AG20443 (cell line): ENCODE measurements at regions not wholly inside any gene's neighbourhood (a gene's known extent, or its start where the extent isn't known, plus 50 kb on each side); places are given as distances from the start of the nearest gene placed in this dataset.

Experiments
- DNase-seq: peaks from one replicate; pipeline ENCODE4 v3.0.0; 2012; ENCODE audit warnings: low spot score, mixed read lengths

DNA sequence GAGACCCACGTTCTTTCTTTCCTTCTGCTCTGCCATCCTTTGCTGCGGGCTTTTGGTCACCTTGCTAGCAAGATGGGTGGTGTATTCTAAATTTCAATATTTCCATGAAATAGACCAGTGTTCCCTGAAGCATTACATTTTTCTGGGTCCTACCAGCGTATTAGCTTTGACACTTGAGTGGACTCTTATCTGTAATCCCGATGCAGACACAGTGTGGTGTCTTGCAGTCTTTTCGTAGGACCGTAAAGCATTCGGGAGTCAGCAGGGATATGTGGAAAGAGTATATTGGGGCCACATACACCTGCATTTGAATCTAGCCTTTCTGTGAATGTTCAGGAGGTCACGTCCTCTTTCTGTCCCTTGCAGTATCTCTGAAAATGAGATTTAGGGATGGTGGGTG, 124.7 kb upstream of the CPEB4 start:
- DNase-seq, result no peak

DNA sequence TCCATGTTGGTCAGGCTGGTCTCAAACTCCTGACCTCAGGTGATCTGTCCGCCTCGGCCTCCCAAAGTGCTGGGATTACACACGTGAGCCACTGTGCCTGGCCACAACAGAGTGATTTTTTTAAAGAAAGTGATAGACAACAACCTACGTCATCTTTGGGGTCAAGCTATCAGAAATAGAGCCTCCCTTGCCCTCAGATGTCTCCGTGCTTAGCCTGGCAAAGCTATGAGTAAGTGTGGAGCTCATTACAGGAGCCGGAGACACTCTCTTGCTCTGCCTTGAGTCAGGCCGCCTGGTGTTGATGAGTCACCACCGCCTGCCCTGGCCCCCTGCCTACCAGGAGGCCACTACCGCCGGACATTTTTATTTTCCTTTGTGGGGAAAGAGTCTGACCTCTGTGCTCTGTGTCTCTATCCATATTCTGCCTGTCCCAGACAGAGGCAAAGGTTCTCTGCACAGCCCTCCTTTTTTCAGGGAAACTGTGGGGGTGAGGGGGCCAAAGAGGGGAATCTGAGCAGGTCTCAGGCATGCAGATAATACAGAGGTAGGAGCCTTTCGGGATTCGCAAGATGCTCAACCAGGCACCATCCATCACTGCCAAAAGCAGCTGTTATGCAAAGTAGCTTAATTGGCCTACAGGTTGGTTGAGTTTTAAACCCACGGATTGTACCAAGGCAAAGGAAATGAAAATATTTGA, 123.7 kb upstream of the CPEB4 start:
- DNase-seq, result peak; percentile 98

DNA sequence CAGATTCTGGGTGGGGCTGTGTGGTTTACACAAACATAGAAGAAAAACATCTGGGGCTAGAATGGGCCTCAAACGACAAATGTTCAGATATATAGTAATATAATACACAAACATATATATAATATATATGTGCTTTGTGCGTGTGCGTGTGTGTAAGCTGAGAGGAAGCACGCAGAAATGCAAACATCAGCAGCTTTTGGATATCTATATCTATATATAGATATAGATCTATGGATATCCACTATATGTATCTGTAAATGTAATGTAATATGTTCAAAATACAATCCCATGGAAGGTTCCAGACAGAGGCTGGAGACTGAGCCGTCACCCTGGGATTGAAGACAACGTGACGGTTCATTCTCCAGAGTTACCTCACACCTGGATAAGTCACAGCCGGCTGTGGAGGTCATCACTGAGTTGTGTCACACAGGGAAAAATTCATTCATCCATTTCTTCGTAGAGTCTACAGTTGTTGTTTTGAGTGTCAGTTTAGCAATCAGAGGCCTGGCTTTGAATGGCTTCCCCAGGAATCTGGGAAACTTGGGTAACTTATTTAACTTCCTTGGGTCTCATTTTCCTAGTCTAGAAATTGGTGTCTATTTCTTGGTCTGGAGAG, 123.0 kb upstream of the CPEB4 start:
- no peak for DNase-seq

DNA sequence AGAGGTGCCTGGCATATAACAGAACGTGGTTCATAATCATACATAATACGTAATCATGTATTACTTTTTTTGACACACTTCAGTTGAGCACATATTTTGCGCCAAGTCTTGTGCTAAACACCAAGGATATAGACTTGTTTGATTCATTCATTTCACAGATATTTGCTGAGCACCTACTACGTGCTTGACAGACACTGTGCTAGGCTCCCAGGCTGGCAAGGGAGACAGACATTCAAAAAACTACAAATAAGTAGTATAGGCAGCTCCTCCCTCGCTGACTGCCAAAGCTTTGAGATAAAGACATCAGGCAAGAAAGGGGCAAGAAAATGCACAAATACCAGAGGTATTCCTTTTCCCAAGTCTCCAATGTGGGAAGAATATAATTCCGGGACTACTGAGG, 122.5 kb upstream of the CPEB4 start:
- no peak for DNase-seq

DNA sequence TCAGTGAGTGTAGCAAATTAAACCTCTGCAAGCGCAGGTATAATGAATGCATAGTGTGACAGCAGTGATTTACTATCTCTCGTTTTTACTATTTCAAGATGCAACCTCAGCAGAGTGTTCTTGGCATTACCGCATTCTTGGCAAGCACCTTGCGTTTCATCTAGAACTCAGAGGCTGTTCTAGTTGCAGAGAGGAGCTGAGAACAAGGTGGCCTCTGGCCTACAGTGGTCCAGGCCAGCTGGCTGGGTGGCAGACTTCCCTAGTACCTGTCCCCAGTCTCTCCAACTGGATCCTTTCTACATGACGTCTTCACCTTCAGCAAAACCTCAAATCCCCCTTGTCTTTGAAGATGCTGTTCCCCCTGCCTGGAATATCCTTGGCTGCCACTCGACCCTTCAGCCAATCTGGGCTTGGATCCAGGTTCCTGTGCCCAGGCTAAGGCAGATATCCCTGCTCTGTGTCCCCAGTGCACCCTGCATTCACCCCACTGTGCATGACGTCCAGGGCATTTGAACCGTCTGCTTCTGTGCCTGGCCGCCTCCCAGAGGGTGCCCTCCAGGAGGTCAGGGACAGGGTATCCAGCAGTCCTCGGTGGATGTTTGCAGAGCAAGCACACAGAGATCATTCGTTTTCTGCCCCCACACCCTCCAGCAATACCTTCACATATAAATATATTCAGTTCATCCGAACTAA, 120.4 kb upstream of the CPEB4 start:
- no peak for DNase-seq

DNA sequence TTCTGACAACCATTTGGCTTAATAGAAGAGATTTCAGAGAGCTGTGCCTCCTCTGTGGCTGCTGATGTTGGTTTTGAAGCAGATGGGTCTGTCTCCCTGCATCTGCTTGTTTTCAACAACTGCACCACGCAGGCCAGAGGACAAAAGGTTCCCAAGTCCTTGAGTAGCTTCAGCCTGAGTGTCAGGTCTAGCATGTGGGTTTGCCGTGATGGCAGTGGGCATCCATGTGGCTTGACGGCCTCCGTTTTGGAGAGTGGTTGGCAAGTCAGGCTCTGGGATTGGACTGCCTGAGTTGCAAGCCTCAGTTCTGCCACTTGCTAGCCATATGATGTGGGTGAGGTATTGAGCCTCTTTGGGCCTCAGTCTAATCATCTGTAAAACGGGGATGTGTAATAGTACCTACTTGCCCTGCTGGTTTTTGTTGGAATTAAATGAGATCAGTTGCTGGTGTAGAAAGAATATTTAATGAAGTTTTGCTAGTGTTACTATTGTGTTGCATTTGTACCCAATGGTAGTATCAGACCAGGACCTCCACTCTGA, 119.8 kb upstream of the CPEB4 start:
- DNase-seq, result no peak

DNA sequence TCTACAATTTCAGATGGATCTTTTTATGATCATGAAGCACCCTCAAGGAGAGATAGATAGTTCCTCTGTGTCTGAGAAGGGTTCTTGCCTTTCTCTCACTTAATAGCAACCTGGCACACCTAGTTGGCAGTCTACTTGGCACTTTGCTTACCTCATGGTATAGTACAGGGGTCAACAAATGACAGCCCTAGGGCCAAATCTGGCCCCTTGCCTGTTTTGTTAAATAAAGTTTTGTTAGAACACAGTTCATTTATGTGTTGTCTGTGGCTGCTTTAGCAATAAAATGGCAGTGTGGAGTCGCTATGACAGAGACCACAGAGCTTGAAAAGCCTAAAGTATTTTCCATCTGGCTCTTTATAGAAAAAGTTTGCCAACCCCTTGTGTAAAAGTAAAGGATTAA, 119.3 kb upstream of the CPEB4 start:
- DNase-seq, result no peak

DNA sequence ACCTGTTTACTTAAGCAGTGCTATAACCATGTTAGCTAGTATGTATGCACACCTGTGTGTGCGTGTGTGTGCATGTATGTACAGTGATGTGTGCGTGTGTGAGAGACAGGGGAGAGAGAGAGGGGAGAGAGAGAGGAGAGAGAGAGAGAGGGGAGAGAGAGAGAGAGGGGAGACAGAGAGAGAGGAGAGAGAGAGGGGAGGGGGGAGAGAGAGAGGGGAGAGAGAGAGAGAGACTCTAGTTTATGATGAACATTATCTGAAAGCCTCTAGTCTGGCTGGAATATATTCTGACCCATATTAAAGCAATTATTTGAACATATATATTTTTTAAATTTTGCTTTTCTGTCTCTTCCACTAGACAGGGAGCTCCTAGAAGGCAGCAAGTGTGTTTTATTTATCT, 117.5 kb upstream of the CPEB4 start:
- DNase-seq, result no peak

DNA sequence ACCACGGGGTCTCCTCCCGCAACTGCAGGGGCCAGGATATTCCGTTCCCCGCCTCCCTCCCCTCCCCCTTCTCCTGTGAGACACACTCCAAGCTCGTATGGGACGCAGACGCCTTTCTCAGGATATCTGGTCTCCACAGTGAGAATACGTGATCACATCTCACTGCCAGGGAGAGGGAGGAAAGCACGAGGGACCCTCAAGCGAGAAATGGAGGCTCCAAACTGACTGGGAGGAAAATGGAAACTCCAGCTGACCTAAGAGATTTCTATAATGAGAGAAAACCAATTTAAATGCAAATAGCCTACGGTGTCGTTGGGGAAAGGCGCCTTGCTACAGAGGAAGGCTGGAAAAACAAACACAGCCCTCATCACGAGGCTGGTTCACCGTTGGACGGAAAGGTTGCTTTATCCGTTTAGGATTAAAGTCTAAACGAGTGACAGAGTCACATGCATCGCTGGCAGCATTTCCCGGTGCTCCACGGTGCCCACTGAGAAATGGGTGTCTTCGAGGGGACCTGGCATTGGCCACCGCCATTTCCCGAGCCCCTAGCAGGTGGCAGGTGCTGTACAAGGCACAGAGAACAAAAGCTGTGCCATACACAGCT, 116.9 kb upstream of the CPEB4 start:
- no peak for DNase-seq

DNA sequence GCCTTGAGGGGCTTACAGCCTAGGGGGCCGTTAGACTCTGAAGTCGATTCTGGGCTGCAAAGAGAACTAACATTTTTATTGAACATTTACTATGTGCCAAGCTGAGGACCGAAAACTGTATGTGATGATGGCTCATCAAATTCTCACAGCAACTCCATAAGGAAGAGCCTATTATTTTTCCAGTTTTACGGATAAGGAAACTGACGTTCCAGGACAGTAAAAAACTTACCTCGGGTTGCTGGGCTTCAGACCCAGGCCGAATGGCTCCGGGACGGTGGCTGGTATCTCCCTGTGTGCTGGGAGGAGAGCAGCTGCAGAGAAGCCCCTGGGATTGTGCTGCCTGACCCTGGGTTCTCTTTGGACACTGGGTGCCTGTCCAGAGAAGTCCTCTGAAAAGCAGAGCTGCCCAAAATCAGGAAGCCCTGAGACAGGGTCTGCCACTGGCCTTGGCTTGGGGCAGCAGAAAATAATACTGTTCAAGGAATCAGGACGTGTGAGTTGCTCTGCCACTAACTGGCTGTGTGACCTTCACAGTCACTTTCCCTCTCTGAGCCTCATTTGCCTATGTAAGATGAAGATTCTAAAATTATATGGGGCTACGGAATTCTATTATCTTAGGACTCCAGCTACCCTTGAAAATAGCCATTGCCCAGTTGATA, 116.3 kb upstream of the CPEB4 start:
- no peak for DNase-seq

DNA sequence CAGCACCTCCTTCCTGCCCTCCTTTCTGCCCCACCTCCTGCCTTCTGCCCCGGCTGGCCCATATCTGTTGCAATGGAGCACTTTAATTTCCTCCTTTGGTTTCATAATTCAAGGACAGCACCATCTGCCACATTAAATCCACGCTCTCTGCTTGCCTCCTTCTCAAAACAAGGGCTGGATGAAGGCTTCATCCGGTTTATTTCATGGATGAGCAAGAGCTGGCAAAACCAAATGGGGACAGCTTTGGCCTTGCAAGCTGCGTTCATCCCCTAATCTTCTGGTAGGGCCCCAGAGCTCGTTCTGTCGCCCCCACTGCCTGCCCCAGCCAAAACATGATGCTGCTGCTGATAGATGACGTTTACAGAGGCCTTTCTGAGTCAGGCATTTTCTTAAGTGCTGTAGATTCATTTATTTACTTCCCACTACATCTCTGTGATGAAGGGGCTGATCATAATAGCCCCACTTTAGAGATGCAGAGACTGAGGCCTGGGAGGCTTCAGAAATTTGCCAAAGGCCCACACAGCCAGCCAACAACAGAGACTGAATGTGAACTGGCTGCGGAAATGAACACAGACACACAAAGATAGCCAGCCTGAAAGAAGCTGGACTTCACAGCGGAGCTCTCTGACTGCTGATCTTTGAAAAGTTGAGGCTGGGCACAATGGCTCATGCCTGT, 115.6 kb upstream of the CPEB4 start:
- DNase-seq, result no peak

DNA sequence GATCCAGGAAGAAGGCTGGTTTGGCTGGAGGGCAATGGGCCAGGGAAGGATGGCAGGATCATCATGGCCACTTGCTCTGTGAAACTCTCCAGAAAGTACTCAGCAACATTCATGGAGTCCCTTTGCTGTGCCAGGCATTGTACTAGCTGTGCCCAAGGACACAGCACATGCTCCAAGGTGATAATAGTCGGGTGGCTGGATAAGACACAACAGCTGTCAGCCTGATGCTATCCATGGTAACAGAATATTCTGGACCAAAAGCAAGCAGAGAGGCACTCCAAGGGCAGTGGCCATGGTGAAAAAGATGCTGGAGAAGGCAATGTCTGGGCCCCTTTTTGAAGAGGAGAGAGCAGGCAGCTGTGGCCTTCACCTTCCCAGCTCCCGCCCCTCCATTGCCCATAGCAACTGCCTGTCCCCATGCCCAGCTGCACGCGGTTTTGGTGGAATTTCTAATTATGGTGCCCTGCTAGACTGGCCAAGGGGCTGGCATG, 113.8 kb upstream of the CPEB4 start:
- DNase-seq, result no peak

DNA sequence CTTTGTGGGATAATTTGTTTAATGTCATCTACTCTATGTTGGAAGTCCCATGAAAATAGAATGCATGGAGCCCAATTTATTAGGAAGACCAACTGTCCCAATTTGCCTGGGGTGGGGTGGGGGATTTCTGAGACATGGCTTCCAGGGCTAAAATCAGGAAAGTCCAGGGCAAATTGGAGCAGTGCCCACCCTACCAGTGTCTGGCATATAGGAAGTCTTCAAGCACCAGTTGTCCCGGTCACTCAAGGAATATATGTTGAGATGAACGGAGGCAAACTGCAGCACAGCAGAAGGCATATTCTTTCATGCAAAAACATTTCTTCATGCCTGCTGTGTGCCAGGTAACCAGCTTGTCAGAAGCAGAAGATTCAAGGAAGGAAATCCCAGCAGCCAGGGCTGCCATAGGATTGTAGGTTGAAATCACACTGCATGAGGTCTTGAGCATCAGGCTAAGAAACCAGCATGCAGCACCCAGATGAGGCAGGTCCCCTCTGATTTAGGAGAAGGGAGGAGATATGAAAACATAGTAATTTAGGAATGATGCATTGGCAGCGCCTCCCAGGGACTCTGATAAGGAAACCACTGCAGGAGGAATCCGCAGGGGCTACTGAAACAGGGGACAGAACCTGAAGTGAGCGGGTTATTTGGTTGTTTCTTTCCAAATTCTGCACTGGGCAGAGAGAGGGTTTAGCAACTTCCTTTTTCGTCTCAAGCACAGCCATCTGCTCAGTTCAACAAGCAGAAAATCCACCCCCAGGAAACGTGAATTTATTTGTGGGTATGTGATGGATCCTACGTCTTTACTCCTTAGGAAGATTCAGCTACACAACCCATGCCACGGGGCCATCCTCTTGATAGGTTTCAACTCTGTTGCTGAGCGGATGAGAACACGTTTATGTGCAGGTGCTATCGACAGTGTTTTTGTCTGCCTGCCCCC, 112.6 kb upstream of the CPEB4 start:
- no peak for DNase-seq

DNA sequence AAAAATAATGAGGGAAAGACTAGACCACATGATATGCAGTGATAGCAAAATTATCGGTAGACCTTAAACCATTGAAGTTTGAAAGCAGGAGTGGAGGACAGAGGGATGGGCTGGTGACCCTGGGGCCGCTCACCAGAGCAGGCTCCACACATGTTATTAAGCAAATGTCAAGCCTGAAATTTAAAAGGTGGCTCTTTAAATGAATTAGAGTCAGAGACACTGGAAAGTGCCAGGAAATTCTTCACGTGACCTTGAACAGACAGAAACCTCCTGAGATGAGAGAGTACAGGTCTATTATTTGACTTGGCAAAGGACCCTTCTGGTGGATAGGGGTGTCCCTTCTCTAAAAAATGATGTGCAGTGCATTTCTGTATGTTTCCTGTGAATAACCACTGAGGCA, 111.0 kb upstream of the CPEB4 start:
- no peak for DNase-seq

DNA sequence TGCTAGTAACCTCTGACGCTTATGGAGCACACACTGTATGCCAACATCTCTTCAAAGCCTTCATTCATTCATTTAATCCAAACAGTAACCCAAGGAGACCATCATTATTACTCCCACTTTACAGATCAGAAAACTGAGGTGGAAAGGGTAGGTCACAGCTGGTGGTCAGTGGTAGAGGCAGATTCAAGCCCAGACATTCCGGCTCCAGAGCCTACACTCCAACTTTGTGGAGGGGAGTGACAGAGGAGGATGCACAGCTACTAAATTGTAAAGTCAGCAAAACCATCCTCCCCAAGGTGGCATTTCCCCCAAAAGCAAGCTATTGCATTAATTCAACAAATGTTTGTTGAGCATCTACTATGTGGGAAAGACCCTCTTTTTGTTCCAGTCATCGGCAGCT, 110.5 kb upstream of the CPEB4 start:
- DNase-seq, result no peak

DNA sequence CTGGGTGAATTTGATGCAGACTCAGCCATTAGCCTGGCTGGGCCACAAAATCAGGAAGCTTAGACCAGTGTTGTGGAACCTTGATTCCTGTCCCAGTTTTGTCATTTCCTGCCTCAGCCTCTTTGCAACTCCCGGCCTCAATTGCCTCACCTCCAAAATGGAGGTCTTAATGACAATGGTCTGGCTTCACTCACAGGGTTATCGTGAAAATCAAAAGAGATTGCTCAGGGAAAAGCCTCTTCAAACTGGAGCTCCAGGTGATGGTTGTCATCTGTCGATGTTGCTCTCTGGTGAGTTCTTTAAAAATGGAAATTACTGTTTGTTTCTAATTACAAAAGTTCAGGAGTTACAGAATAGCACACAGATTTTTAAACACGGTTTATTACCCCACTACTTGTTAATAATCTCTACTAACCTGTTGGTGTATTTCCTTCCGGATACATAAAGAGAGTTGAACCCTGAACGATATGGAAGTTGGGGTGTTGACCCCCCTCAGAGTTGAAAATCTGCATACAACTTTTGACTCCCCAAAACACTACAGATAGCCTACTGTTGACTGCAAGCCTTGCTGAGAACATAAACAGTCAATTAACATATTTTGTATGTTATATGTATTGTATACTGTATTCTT, 109.9 kb upstream of the CPEB4 start:
- DNase-seq, result no peak

DNA sequence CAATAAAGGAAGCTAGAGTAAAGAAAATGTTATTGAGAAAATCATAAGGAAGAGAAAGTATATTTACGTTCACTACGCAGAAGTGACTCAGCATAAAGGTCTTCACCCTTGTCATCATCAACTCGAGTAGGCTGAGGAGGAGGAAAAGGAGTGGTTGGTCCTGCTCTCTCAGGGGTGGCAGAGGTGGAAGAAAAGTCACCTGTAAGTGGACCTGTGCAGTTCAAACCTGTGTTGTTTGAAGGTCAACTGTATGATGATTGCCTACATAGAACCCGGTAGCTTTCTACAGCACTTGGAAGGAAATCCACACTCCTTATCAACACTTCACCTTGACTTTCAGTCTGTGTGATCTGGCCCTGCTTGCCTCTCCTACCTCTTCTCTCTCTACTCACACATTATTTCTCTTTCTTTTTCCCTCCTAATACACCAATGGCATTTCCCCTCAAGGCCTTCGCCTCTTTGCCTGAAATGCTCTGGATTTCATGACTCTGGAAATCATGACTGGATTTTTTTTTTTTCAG, 109.3 kb upstream of the CPEB4 start:
- no peak for DNase-seq

DNA sequence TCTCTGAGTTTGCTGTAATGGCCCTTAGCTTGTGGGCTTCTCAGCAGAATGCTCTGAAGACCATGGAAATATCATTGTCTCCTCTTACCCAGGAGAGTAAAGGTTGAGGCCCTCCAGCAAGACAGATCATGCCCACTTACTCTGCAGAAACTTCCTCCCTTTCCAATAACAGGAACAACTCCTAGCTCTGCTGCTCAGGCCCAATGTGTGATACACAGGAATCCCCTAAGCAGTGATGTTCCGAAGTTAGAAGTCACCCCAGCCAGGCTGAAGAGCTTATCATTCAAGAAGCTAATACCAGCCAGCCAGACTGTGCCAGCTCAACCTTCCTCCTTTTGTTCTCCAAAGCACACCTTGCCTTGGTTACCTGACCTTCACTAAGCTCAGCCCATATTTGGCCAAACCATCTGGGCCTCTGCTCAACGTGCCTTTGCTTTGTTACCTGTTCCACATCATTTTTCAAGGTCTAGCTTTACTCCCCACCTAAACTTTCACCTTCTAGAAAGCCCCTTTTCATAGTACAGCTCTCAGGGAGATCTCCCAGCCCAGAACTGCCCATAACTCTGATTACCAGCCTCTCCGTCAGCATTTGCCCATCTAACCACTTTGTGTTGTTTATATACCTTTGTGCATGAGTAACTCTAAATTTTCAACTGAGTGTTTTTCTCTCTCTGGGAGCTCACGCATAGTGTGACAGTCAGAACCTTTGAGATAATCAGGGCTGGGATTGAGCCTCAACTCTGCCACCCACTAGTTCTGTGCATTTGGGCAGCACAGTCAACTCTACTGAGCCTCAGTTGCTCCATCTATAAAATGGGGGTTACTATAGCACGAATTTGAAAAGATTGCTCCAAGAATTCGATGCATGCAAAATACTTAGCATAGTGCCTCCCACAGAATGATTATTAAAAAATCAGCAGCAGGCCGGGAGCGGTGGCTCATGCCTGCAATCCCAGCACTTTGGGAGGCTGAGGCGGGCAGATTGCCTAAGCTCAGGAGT, 107.6 kb upstream of the CPEB4 start:
- no peak for DNase-seq

DNA sequence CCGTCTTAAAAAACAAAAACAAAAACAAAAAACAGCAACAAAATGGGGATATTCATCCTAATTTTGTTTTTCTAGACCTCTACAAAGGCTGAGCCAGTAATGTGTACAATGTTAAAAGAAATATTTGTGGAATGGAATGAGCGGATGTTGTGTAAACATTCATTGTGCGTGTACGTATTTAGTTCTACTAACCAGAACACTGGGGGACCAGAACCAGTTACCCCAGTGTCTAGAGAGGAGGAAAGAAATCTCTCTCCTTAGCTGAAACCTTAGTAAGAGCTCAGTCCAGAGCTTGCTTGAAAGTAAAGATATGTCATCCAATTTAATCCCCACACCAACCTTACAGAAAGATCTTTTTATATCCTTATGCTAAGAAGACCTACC, 106.7 kb upstream of the CPEB4 start:
- DNase-seq, result no peak
